Gastroesophageal sphincter (tissue), 4 donors: ENCODE measurements at regions not wholly inside any gene's neighbourhood (a gene's known extent, or its start where the extent isn't known, plus 50 kb on each side); places are given as distances from the start of the nearest gene placed in this dataset.
"Not testable (repeated sequence)": the region's sequence is repeated elsewhere in the genome, so short reads cannot be mapped to it uniquely, and the experiment has no call there.

Experiments used
- ATAC-seq: fragments of 150-250 bp; one replicate; pipeline ENCODE4 v1.9.1; 2016; ENCODE audit warnings: mild to moderate bottlenecking, moderate library complexity
- H3K27ac ChIP-seq, 4 donors: fragments of 200-600 bp; sonication (generic) in 3 of 4; 1 replicate in 3 of 4; 2 replicates in 1 of 4; pipeline ENCODE4 v1.5.1; 2016 to 2019
- H3K27me3 ChIP-seq: fragments of 200-600 bp; sonication (generic); one replicate; pipeline ENCODE4 v1.5.1; 2019
- H3K36me3 ChIP-seq, 2 donors: fragments of 200-600 bp; sonication (generic); one replicate each; pipeline ENCODE4 v1.5.1; 2019; ENCODE audit warnings: control low read depth in 1 of 2
- H3K4me1 ChIP-seq, 3 donors: fragments of 200-600 bp; sonication (generic); 1 replicate in 2 of 3; 2 replicates in 1 of 3; pipeline ENCODE4 v1.5.1; 2016 to 2019; ENCODE audit warnings: control low read depth in 2 of 3
- H3K4me3 ChIP-seq, 2 donors: fragments of 200-600 bp; sonication (generic); one replicate each; pipeline ENCODE4 v1.5.1; 2019; ENCODE audit warnings: mild to moderate bottlenecking in 1 of 2, moderate library complexity in 1 of 2
- H3K9me3 ChIP-seq, 3 donors: fragments of 200-600 bp; sonication (generic); one replicate each; pipeline ENCODE4 v1.5.1; 2017 to 2019; ENCODE audit warnings: control low read depth in 2 of 3
- EP300 ChIP-seq: sonication (generic); formaldehyde crosslinking; IDR thresholded peaks from one replicate; pipeline ENCODE4 v1.6.1; 2017; ENCODE audit warnings: antibody characterized with exemption, mild to moderate bottlenecking
- POLR2A ChIP-seq, 2 donors: fragments of 450-650 bp; IDR thresholded peaks; one replicate each; pipeline ENCODE4 v1.6.1; 2017; ENCODE audit warnings: antibody characterized with exemption in 2 of 2, mild to moderate bottlenecking in 2 of 2, moderate library complexity in 1 of 2
- POLR2AphosphoS5 ChIP-seq: sonication (generic); formaldehyde crosslinking; IDR thresholded peaks from one replicate; pipeline ENCODE4 v1.6.1; 2017; ENCODE audit warnings: antibody characterized with exemption
- WGBS, 2 donors: methylation state at CpG; one replicate each; pipeline ENCODE4 v1.1.5; 2018; ENCODE audit warnings: low coverage in 1 of 2; 5-methylcytosine and 5-hydroxymethylcytosine counted together
- TF ChIP-seq, protein P1 (sequence below), 4 experiments: fragments of 200-600 bp in 2 of 4; fragments of 450-650 bp in 2 of 4; sonication (generic) in 1 of 4; IDR thresholded peaks; one replicate each; pipeline ENCODE4 v1.5.1; 2017 to 2019; ENCODE audit warnings: antibody characterized with exemption in 4 of 4, mild to moderate bottlenecking in 2 of 4, moderate library complexity in 2 of 4

DNA sequence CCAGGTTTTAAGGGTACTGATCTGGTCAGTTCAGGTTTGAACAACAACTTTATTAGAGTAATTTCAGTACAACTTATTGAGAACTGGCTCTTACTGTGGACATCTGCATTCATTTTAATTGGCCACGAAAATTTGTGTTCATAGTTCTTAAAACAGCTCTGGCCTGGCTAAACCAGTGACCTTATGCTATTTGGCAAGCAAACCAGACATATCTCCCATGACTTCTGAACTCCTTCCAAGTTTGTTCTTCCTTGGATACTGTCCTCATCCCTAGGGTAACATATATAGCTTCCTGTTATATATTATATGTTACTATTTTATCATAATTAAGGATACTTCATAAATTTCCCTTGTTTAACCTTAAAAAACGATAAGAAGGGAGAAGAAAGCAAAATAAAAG is 841.9 kb downstream of the TRAM1L1 start:
- H3K4me1 ChIP-seq: no peaks in the 10 kb centered on the region
- no peak for ATAC-seq
- 18 to 55% methylated on average over 1 to 2 of the region's 2 CpGs for WGBS, 2 donors

DNA sequence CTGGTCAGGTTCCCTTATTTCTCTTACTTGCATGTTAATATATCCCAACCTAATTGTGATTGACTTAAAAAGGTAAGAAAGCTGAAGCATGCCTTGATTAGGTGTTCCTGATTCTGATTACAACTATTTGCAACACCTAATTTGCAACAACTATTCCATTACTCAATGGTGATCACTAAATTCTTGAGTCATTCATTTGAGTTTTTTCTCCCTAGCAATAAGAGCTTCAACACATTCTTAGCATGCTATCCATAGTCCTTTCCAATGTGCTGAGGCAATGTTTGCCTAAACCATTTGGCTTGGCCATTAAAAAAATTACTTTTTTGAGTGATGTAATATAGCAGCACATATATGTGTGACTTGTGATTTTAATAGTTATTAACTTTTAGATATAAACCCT is 851.4 kb downstream of the TRAM1L1 start:
- no peaks in the 10 kb centered on the region for H3K4me1 ChIP-seq
- no peaks in the 10 kb centered on the region for H3K9me3 ChIP-seq
- H3K4me3 ChIP-seq: no peak overlapping the region
- no peak for TF ChIP-seq EP300
- no peak for TF ChIP-seq POLR2A (IDR thresholded peaks at IDR 0.05)
- H3K27me3 ChIP-seq: no peaks in the 10 kb centered on the region
- H3K36me3 ChIP-seq: no peaks in the 10 kb centered on the region
- ATAC-seq: no peak
- no peak overlapping the region for H3K27ac ChIP-seq

More for the DNA sequence above, 841.9 kb downstream of the TRAM1L1 start:
- no peak for TF ChIP-seq EP300
- TF ChIP-seq POLR2AphosphoS5: no peak
- no peak for TF ChIP-seq POLR2A (IDR thresholded peaks at IDR 0.05)
- TF ChIP-seq, protein P1, sequence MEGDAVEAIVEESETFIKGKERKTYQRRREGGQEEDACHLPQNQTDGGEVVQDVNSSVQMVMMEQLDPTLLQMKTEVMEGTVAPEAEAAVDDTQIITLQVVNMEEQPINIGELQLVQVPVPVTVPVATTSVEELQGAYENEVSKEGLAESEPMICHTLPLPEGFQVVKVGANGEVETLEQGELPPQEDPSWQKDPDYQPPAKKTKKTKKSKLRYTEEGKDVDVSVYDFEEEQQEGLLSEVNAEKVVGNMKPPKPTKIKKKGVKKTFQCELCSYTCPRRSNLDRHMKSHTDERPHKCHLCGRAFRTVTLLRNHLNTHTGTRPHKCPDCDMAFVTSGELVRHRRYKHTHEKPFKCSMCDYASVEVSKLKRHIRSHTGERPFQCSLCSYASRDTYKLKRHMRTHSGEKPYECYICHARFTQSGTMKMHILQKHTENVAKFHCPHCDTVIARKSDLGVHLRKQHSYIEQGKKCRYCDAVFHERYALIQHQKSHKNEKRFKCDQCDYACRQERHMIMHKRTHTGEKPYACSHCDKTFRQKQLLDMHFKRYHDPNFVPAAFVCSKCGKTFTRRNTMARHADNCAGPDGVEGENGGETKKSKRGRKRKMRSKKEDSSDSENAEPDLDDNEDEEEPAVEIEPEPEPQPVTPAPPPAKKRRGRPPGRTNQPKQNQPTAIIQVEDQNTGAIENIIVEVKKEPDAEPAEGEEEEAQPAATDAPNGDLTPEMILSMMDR (IDR thresholded peaks at IDR 0.05): no peak
- Histone ChIP-seq H3K27ac (no peak overlapping the region), H3K27me3 (no peaks in the 10 kb centered on the region), H3K4me3 (no peak overlapping the region), H3K9me3 (no peaks in the 10 kb centered on the region), H3K36me3 (no peaks in the 10 kb centered on the region)

DNA sequence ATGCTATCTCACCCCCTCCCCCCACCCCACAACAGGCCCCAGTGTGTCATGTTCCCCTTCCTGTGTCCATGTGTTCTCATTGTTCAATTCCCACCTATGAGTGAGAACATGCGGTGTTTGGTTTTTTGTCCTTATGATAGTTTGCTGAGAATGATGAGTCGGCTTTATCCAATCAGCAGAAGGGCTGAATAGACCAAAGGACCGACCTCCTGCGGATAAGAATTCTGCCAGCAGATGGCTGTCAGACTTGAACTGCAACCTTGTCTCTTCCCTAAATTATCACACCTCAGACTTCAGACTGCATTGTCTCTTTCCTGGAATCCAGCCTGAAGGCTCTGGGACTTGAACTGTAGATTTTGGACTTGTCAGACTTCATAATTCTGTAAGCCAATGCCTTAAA is 853.4 kb downstream of the TRAM1L1 start:
- H3K9me3 ChIP-seq, H3K4me3 ChIP-seq, H3K4me1 ChIP-seq, H3K36me3 ChIP-seq, H3K27ac ChIP-seq, H3K27me3 ChIP-seq, ATAC-seq: not testable (repeated sequence)
- 58% methylated on average over 3 of the region's 4 CpGs; no CpG with 5 or more reads in 1 of the 2 donors for WGBS, 2 donors

DNA sequence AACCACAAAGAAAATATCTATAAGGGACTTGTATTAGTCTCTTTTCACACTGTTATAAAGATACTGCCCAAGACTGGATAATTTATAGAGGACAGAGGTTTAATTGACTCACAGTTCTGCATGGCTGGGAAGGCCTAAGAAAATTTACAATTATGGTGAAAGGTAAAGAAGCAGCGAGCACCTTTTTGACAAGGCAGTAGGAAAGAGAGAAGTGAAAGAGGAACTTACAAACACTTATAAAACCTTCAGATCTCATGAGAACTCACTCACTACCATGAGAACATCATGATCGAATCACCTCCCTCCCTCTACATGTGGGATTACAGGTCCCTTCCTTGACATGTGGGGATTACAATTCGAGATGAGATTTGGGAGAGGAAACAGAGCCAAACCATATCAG is 856.0 kb downstream of the TRAM1L1 start:
- no peak overlapping the region for H3K4me3 ChIP-seq
- TF ChIP-seq, protein P1 (IDR thresholded peaks at IDR 0.05): no peak
- TF ChIP-seq POLR2AphosphoS5 (no peak), EP300 (no peak), POLR2A (IDR thresholded peaks at IDR 0.05) (no peak)
- no peaks in the 10 kb centered on the region for H3K9me3 ChIP-seq
- WGBS, 2 donors: 61 to 77% methylated on average over 3 of the region's 3 CpGs
- ATAC-seq: no peak
- H3K4me1 ChIP-seq: no peaks in the 10 kb centered on the region
- no peaks in the 10 kb centered on the region for H3K27me3 ChIP-seq
- no peaks in the 10 kb centered on the region for H3K36me3 ChIP-seq
- H3K27ac ChIP-seq: no peak overlapping the region

DNA sequence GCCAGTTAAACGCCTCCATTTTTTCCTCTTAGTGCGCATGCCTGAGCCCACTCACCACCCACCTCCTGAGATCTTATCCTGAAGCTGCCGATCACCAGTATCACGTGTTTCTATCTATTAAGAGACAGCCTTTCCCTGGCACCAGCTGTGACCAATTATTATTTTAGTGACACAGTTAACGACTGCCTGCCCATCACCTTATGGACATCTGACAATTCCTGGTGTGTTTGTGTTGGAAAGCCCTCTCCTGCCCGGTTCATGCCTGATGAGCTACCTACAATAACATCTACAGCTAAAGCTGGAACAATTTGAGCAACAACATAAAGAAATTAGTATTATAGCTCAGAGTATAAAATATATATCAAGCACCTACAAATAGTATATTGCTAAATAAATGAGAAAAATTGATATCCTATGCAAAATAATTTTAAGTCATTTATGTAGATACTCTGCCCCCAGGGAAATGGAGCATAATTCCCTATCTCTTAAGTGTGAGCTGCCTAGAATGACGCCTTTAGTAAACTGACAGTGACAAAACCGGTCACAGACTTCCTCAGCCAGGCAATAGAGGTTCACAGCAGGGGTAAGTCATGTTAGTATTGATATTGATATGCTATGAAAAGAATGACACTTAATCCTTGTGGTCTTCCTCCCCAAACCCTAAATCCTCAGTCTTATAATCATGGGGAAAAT is 862.2 kb downstream of the TRAM1L1 start:
- TF ChIP-seq POLR2AphosphoS5: no peak
- TF ChIP-seq, protein P1 (IDR thresholded peaks at IDR 0.05): no peak
- no peak for TF ChIP-seq EP300
- TF ChIP-seq POLR2A (IDR thresholded peaks at IDR 0.05): no peak
- H3K27me3 ChIP-seq: no peaks in the 10 kb centered on the region
- 70 to 76% methylated on average over 8 of the region's 8 CpGs for WGBS, 2 donors
- no peak for ATAC-seq
- H3K4me1 ChIP-seq: no peaks in the 10 kb centered on the region
- H3K36me3 ChIP-seq: no peaks in the 10 kb centered on the region
- H3K27ac ChIP-seq: no peak overlapping the region
- no peak overlapping the region for H3K4me3 ChIP-seq
- H3K9me3 ChIP-seq: no peaks in the 10 kb centered on the region

DNA sequence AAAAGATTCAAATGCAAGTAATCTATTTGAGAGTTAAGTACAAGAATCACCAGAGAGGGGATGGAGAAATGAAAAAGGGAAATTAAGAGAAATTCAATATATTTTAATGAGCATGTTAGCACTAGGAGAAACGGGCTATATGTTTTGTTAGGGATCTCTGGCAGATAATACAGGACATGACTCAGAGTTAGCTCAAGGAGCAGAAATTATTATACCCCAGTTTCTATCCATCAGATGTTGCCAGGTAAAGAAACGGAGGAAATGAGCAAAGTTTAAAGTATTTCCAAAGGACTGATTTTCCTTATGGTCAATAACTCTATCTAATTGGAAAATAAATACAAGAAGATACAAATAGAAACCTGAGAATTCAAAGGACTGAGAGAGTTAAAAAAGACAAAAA is 867.6 kb downstream of the TRAM1L1 start:
- Histone ChIP-seq H3K4me1 (no peaks in the 10 kb centered on the region), H3K36me3 (no peaks in the 10 kb centered on the region), H3K9me3 (no peaks in the 10 kb centered on the region), H3K4me3 (no peak overlapping the region), H3K27ac (no peak overlapping the region), H3K27me3 (no peaks in the 10 kb centered on the region)
- no peak for ATAC-seq
- WGBS, 2 donors: 59 to 61% methylated on average over 2 of the region's 2 CpGs
- TF ChIP-seq, protein P1 (IDR thresholded peaks at IDR 0.05): no peak
- no peak for TF ChIP-seq EP300
- TF ChIP-seq POLR2AphosphoS5: no peak
- no peak for TF ChIP-seq POLR2A (IDR thresholded peaks at IDR 0.05)
